ENCODE measurements at regions not wholly inside any gene's neighbourhood (a gene's known extent, or its start where the extent isn't known, plus 50 kb on each side); places are given as distances from the start of the nearest gene placed in this dataset.

DNA sequence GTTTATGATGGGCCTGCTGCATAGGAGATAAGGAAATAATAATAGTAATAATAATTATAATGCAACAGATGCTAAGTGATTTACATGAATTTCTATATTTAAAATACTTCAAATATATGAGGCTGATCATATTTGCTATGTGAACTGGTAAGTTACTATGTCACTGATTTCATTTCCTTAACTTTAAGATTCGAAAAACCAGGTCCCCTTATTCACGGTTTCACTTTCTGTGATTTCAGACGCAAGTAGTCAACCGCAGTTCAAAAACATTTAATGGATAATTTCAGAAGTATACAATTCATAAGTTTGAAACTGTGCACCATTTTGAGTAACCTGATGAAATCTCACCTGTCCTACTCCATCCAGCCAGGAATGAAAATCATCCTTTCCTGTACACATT is 1697.1 kb upstream of the LRRTM1 start:
- Histone ChIP-seq H3K9me3 (ENCODE audit: control insufficient read depth, insufficient read depth, low read length) (no peaks in the 10 kb centered on the region), H3K9me2 (replicated peaks; ENCODE audit: control insufficient read depth, low read length) (no peaks in the 10 kb centered on the region; the same call in 1 of the 2 replicates), H4K20me1 (ENCODE audit: control insufficient read depth, insufficient read depth, low read depth, low read length) (no peaks in the 10 kb centered on the region), H3K27ac (ENCODE audit: low read depth, low read length) (no peak overlapping the region), H3F3A (ENCODE audit: control insufficient read depth, insufficient read depth) (no peaks in the 10 kb centered on the region), H3K4me1 (ENCODE audit: control insufficient read depth, low read length) (no peaks in the 10 kb centered on the region), H3K36me3 (ENCODE audit: control insufficient read depth, low read length) (no peaks in the 10 kb centered on the region), H3K4me2 (ENCODE audit: low read length) (no peak overlapping the region), H3K27me3 (ENCODE audit: control insufficient read depth, low read length) (no peaks in the 10 kb centered on the region), H3K79me2 (ENCODE audit: control insufficient read depth, low read length) (no peaks in the 10 kb centered on the region), H3K4me3 (ENCODE audit: low read length) (no peak overlapping the region)
- TF ChIP-seq, protein P1, sequence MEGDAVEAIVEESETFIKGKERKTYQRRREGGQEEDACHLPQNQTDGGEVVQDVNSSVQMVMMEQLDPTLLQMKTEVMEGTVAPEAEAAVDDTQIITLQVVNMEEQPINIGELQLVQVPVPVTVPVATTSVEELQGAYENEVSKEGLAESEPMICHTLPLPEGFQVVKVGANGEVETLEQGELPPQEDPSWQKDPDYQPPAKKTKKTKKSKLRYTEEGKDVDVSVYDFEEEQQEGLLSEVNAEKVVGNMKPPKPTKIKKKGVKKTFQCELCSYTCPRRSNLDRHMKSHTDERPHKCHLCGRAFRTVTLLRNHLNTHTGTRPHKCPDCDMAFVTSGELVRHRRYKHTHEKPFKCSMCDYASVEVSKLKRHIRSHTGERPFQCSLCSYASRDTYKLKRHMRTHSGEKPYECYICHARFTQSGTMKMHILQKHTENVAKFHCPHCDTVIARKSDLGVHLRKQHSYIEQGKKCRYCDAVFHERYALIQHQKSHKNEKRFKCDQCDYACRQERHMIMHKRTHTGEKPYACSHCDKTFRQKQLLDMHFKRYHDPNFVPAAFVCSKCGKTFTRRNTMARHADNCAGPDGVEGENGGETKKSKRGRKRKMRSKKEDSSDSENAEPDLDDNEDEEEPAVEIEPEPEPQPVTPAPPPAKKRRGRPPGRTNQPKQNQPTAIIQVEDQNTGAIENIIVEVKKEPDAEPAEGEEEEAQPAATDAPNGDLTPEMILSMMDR (IDR thresholded peaks at IDR 0.05; ENCODE audit: low read depth, low read length, poor library complexity, severe bottlenecking): no peak
- TF ChIP-seq EZH2phosphoT487 (IDR thresholded peaks at IDR 0.05; ENCODE audit: borderline replicate concordance, low read length): no peak

DNA sequence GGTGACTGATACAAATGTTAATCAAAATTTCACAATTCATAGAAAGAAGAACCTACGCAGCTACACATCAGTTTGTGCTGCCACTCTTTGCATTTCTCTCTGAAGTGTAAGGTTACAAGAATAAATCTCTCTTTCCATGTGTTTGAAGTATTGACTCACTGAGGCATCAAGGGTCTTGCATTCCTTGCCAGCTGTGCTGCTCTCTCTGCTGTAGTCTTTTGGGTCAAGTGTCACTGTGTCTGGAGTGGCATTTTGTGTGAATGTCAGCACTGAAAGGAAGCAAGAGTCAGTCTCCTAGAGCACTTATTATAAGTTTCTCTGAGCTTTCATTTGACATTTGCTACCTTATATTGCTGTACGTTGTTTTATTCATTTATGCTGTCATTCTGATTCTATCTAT is 1696.1 kb upstream of the LRRTM1 start:
- Histone ChIP-seq H4K20me1 (ENCODE audit: control insufficient read depth, insufficient read depth, low read depth, low read length) (no peaks in the 10 kb centered on the region), H3K36me3 (ENCODE audit: control insufficient read depth, low read length) (no peaks in the 10 kb centered on the region), H3K9me2 (replicated peaks; ENCODE audit: control insufficient read depth, low read length) (no peaks in the 10 kb centered on the region; the same call in 1 of the 2 replicates), H3K4me1 (ENCODE audit: control insufficient read depth, low read length) (no peaks in the 10 kb centered on the region), H3K4me2 (ENCODE audit: low read length) (no peak overlapping the region), H3K9me3 (ENCODE audit: control insufficient read depth, insufficient read depth, low read length) (no peaks in the 10 kb centered on the region), H3F3A (ENCODE audit: control insufficient read depth, insufficient read depth) (no peaks in the 10 kb centered on the region), H3K27me3 (ENCODE audit: control insufficient read depth, low read length) (no peaks in the 10 kb centered on the region), H3K4me3 (ENCODE audit: low read length) (no peak overlapping the region), H3K27ac (ENCODE audit: low read depth, low read length) (no peak overlapping the region), H3K79me2 (ENCODE audit: control insufficient read depth, low read length) (no peaks in the 10 kb centered on the region)
- TF ChIP-seq EZH2phosphoT487 (IDR thresholded peaks at IDR 0.05; ENCODE audit: borderline replicate concordance, low read length): no peak
- TF ChIP-seq, protein P1 (IDR thresholded peaks at IDR 0.05; ENCODE audit: low read depth, low read length, poor library complexity, severe bottlenecking): no peak

DNA sequence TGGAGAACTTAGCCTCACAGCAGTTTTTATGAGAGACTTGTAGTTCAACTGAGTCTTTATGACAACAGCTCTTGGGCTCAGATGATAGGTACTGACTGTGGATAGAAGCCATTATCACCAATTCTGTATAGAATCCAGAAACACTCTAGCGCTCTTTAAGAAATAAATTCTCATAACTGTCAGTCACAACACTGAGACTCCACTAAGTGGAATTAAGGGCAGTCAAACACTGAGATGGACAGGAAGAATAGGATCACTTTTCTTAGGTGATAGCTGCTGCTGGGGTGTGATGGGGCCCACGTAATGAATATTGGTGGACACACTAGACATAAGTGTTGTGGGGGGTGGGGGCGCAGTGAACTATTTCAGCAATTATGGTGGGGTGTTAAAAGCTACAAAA is 1691.8 kb upstream of the LRRTM1 start:
- H3K4me2 ChIP-seq (ENCODE audit: low read length): no peak overlapping the region
- H3K27ac ChIP-seq (ENCODE audit: low read depth, low read length): no peak overlapping the region
- H4K20me1 ChIP-seq (ENCODE audit: control insufficient read depth, insufficient read depth, low read depth, low read length): no peaks in the 10 kb centered on the region
- H3K9me3 ChIP-seq (ENCODE audit: control insufficient read depth, insufficient read depth, low read length): peaks cover 2% of the 10 kb centered on the region; the same call in 1 of the 2 replicates
- H3K4me3 ChIP-seq (ENCODE audit: low read length): no peak overlapping the region
- H3K27me3 ChIP-seq (ENCODE audit: control insufficient read depth, low read length): no peaks in the 10 kb centered on the region
- H3K4me1 ChIP-seq (ENCODE audit: control insufficient read depth, low read length): no peaks in the 10 kb centered on the region
- TF ChIP-seq, protein P1 (IDR thresholded peaks at IDR 0.05; ENCODE audit: low read depth, low read length, poor library complexity, severe bottlenecking): no peak
- H3K9me2 ChIP-seq (replicated peaks; ENCODE audit: control insufficient read depth, low read length): no peaks in the 10 kb centered on the region; the same call in 1 of the 2 replicates
- H3K79me2 ChIP-seq (ENCODE audit: control insufficient read depth, low read length): no peaks in the 10 kb centered on the region
- no peaks in the 10 kb centered on the region for H3K36me3 ChIP-seq (ENCODE audit: control insufficient read depth, low read length)
- no peaks in the 10 kb centered on the region for H3F3A ChIP-seq (ENCODE audit: control insufficient read depth, insufficient read depth)

DNA sequence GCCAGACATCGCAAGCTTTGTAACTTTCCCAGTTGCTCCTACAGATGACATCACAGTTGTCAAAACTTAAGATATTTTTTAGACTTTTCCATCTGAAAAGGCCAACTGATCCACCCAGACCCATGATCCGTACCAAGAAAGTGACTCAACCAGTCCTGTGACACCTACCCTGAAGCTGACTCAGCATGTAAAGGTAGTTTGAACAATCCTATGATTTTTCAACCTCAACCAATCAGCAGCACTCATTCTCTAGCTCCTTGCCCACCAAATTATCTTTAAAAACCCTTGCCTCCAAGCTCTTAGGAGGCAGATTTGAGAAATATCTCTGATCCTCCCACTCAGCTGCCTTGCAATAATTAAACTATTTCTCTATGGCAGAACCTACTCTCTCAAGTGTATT is 1686.7 kb upstream of the LRRTM1 start:
- H3K9me2 ChIP-seq (replicated peaks; ENCODE audit: control insufficient read depth, low read length): no peaks in the 10 kb centered on the region
- no peaks in the 10 kb centered on the region for H3F3A ChIP-seq (ENCODE audit: control insufficient read depth, insufficient read depth)
- H3K36me3 ChIP-seq (ENCODE audit: control insufficient read depth, low read length): no peaks in the 10 kb centered on the region
- no peaks in the 10 kb centered on the region for H3K79me2 ChIP-seq (ENCODE audit: control insufficient read depth, low read length)
- no peak overlapping the region for H3K4me3 ChIP-seq (ENCODE audit: low read length)
- H3K9me3 ChIP-seq (ENCODE audit: control insufficient read depth, insufficient read depth, low read length): peaks cover 2% of the 10 kb centered on the region; the same call in 1 of the 2 replicates
- no peak overlapping the region for H3K27ac ChIP-seq (ENCODE audit: low read depth, low read length)
- no peaks in the 10 kb centered on the region for H3K27me3 ChIP-seq (ENCODE audit: control insufficient read depth, low read length)
- no peak for TF ChIP-seq EZH2phosphoT487 (IDR thresholded peaks at IDR 0.05; ENCODE audit: borderline replicate concordance, low read length)
- TF ChIP-seq, protein P1 (IDR thresholded peaks at IDR 0.05; ENCODE audit: low read depth, low read length, poor library complexity, severe bottlenecking): no peak
- no peaks in the 10 kb centered on the region for H3K4me1 ChIP-seq (ENCODE audit: control insufficient read depth, low read length)
- H4K20me1 ChIP-seq (ENCODE audit: control insufficient read depth, insufficient read depth, low read depth, low read length): no peaks in the 10 kb centered on the region
- H3K4me2 ChIP-seq (ENCODE audit: low read length): no peak overlapping the region

Data from DOHH2 (cell line).